ENCODE measurements at regions not wholly inside any gene's neighbourhood (a gene's known extent, or its start where the extent isn't known, plus 50 kb on each side); places are given as distances from the start of the nearest gene placed in this dataset.

DNA sequence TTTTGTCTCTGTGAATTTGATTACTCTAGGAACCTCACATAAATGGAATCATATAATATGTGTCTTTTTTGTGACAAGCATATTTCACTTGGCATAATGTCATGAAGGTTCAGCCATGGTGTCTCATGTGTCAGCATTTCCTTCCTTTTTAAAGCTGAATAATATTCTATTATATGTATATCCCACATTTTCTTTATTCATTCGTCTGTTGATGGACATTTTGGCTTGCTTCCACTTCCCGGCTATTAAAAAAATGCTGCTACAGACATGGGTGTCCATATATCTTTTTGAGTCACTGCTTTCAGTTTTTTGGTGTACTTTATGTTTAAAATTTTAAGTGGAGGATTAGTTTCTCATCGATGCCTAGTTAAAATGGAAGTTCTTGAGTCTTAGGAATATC, 59.8 kb upstream of the C5orf63 start:
- no peak for TF ChIP-seq FOXJ3 (CRISPR knock-in tag; IDR thresholded peaks at IDR 0.05)
- TF ChIP-seq GATA2 (CRISPR knock-in tag; IDR thresholded peaks at IDR 0.05) = no peak
- no peak for TF ChIP-seq RAD21 (IDR thresholded peaks at IDR 0.05; ENCODE audit: low read length)
- TF ChIP-seq ELF1 (IDR thresholded peaks at IDR 0.05) = no peak
- TF ChIP-seq, protein P1, sequence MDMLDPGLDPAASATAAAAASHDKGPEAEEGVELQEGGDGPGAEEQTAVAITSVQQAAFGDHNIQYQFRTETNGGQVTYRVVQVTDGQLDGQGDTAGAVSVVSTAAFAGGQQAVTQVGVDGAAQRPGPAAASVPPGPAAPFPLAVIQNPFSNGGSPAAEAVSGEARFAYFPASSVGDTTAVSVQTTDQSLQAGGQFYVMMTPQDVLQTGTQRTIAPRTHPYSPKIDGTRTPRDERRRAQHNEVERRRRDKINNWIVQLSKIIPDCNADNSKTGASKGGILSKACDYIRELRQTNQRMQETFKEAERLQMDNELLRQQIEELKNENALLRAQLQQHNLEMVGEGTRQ (IDR thresholded peaks at IDR 0.05; ENCODE audit: borderline replicate concordance, low read depth, low read length) = no peak
- TF ChIP-seq SMC3 (IDR thresholded peaks at IDR 0.05; ENCODE audit: low read depth, low read length) = no peak
- TF ChIP-seq PBX3 (IDR thresholded peaks at IDR 0.05) = no peak
- TF ChIP-seq FOSL2 (IDR thresholded peaks at IDR 0.05; ENCODE audit: borderline replicate concordance, low read depth) = no peak
- no peak for TF ChIP-seq CHD2 (IDR thresholded peaks at IDR 0.05; ENCODE audit: low read length, partially characterized antibody)
- no peak for TF ChIP-seq RCOR1 (IDR thresholded peaks at IDR 0.05; ENCODE audit: low read length)
- TF ChIP-seq IRF3 (IDR thresholded peaks at IDR 0.05; ENCODE audit: low read depth, low read length) = no peak
- no peak for TF ChIP-seq TCF12 (IDR thresholded peaks at IDR 0.05)
- Histone ChIP-seq H3K36me3 (replicated peaks in 1 of 2; ENCODE audit: control insufficient read depth in 1 of 2, insufficient read depth in 2 of 2, low read length in 1 of 2) (no peaks in the 10 kb centered on the region), H3K9me3 (no peaks in the 10 kb centered on the region), H3K27ac (ENCODE audit: low read depth in 2 of 2, low read length in 1 of 2) (no peak overlapping the region), H3K27me3 (ENCODE audit: insufficient read depth) (no peaks in the 10 kb centered on the region), H2AFZ (ENCODE audit: low read depth) (no peak overlapping the region), H3K9me2 (no peaks in the 10 kb centered on the region), H3K4me3 (ENCODE audit: low read depth in 2 of 2, low read length in 1 of 2) (no peak overlapping the region), H3K4me2 (no peak overlapping the region), H4K20me1 (ENCODE audit: insufficient read depth) (no peaks in the 10 kb centered on the region), H3K4me1 (ENCODE audit: control insufficient read depth in 1 of 2, insufficient read depth in 2 of 2, low read depth in 1 of 2, low read length in 1 of 2) (no peaks in the 10 kb centered on the region), H3K79me2 (ENCODE audit: insufficient read depth) (no peaks in the 10 kb centered on the region), H3K9ac (no peak overlapping the region), H3F3A (replicated peaks; ENCODE audit: insufficient read depth) (no peaks in the 10 kb centered on the region)
- ChIA-PET CTCF (no interaction called here), POLR2A (no interaction called here)
- WGBS (ENCODE audit: low lambda C conversion rate) = 38% methylated on average over 3 of the region's 3 CpGs
- DNase-seq = no peak

GRCh38 chr5:127136908-127137307, 63.6 kb upstream of the C5orf63 start:
- CTCF ChIA-PET = no interaction called here
- no peak overlapping the region for H3K9ac ChIP-seq

More at GRCh38 chr5:127136908-127137307, 63.6 kb upstream of the C5orf63 start:
- H3K27ac ChIP-seq (ENCODE audit: low read depth in 2 of 2, low read length in 1 of 2) = no peak overlapping the region
- H3K79me2 ChIP-seq (ENCODE audit: insufficient read depth) = no peaks in the 10 kb centered on the region
- DNase-seq = no peak
- no peaks in the 10 kb centered on the region for H3K9me3 ChIP-seq
- no peak overlapping the region for H2AFZ ChIP-seq (ENCODE audit: low read depth)
- POLR2A ChIA-PET = no interaction called here
- H3K9me2 ChIP-seq = no peaks in the 10 kb centered on the region
- H4K20me1 ChIP-seq (ENCODE audit: insufficient read depth) = no peaks in the 10 kb centered on the region
- TF ChIP-seq GABPA (IDR thresholded peaks at IDR 0.05; ENCODE audit: low read depth) (no peak), EP300 (IDR thresholded peaks at IDR 0.05; ENCODE audit: borderline replicate concordance in 1 of 2, low read depth in 1 of 2, low read length in 1 of 2) (no peak), ZBTB33 (IDR thresholded peaks at IDR 0.05; ENCODE audit: borderline replicate concordance, low read depth) (no peak), FOXJ3 (CRISPR knock-in tag; IDR thresholded peaks at IDR 0.05) (no peak), ELF1 (IDR thresholded peaks at IDR 0.05) (no peak), CHD2 (IDR thresholded peaks at IDR 0.05; ENCODE audit: low read length, partially characterized antibody) (no peak), EZH2phosphoT487 (IDR thresholded peaks at IDR 0.05; ENCODE audit: borderline replicate concordance, low read depth) (no peak), NFIC (IDR thresholded peaks at IDR 0.05; ENCODE audit: borderline replicate concordance) (no peak), TCF12 (IDR thresholded peaks at IDR 0.05) (no peak)
- TF ChIP-seq, protein P2, sequence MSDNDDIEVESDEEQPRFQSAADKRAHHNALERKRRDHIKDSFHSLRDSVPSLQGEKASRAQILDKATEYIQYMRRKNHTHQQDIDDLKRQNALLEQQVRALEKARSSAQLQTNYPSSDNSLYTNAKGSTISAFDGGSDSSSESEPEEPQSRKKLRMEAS (IDR thresholded peaks at IDR 0.05; ENCODE audit: low read depth) = no peak
- TF ChIP-seq, protein P1 (IDR thresholded peaks at IDR 0.05; ENCODE audit: borderline replicate concordance, low read depth, low read length) = no peak
- TF ChIP-seq, protein P3, sequence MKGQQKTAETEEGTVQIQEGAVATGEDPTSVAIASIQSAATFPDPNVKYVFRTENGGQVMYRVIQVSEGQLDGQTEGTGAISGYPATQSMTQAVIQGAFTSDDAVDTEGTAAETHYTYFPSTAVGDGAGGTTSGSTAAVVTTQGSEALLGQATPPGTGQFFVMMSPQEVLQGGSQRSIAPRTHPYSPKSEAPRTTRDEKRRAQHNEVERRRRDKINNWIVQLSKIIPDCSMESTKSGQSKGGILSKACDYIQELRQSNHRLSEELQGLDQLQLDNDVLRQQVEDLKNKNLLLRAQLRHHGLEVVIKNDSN (IDR thresholded peaks at IDR 0.05; ENCODE audit: borderline replicate concordance, low read depth) = no peak
- 19% methylated on average over 3 of the region's 3 CpGs for WGBS (ENCODE audit: low lambda C conversion rate)
- H3F3A ChIP-seq (replicated peaks; ENCODE audit: insufficient read depth) = no peaks in the 10 kb centered on the region
- H3K4me1 ChIP-seq (ENCODE audit: control insufficient read depth in 1 of 2, insufficient read depth in 2 of 2, low read depth in 1 of 2, low read length in 1 of 2) = no peaks in the 10 kb centered on the region
- no peak overlapping the region for H3K4me3 ChIP-seq (ENCODE audit: low read depth in 2 of 2, low read length in 1 of 2)
- H3K36me3 ChIP-seq (replicated peaks in 1 of 2; ENCODE audit: control insufficient read depth in 1 of 2, insufficient read depth in 2 of 2, low read length in 1 of 2) = no peaks in the 10 kb centered on the region
- H3K27me3 ChIP-seq (ENCODE audit: insufficient read depth) = no peaks in the 10 kb centered on the region
- H3K4me2 ChIP-seq = no peak overlapping the region

Measured in SK-N-SH (cell line).